ENCODE measurements at regions not wholly inside any gene's neighbourhood (a gene's known extent, or its start where the extent isn't known, plus 50 kb on each side); places are given as distances from the start of the nearest gene placed in this dataset.

GRCh38 chr2:133956434-133956935 is 297.4 kb upstream of the MGAT5 start:
- peaks cover 35% of the 10 kb centered on the region for H3K4me1 ChIP-seq (ENCODE audit: low read length)
- no peak overlapping the region for H3K4me2 ChIP-seq (ENCODE audit: low read length)
- H3K9ac ChIP-seq (ENCODE audit: low read length), result no peak overlapping the region

DNA sequence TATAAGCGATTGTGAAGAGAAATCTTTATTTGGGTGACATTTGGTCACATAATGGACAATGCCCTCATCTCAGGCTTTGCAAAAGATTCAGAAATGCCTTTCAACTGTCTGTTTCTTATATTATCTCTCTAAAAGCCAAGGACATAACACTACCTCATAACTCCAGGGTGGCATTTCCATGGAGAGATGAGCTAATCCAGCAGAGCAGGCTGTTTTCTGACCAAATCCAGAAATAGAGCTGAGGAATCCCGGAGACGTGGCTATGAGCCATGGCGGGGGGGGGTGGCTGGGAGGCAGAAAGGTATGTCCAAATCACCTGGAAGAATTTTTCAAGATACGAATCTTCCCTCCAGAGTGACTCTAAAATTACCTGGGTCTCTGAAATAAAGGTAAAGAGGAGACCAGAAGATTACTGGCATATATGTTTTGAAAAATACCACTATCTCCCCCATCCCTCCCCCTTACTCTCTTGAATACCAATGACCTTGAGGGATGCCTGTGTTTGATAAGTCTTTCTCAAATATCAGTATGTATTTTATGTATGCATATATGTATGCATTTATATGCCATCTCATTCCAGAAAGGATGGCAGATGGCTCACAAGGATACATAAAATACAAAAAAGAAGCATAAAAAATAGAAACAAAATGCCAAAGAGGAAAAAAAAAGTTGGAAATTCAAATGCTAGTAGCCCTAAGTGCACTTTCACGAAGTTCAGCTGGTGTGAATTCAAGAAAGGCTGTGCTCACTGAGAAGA is 296.0 kb upstream of the MGAT5 start:
- TF ChIP-seq CTCF (IDR thresholded peaks at IDR 0.05; ENCODE audit: low read depth, low read length), result no peak
- TF ChIP-seq EZH2phosphoT487 (IDR thresholded peaks at IDR 0.05; ENCODE audit: low read depth), result no peak
- H3K27ac ChIP-seq (ENCODE audit: low read length), result no peak overlapping the region
- peaks cover 20% of the 10 kb centered on the region for H3K4me1 ChIP-seq (ENCODE audit: low read length)
- H3K4me2 ChIP-seq (ENCODE audit: low read length), result no peak overlapping the region
- H4K20me1 ChIP-seq (ENCODE audit: insufficient read depth, low read length), result no peaks in the 10 kb centered on the region
- no peaks in the 10 kb centered on the region for H3K9me3 ChIP-seq (ENCODE audit: insufficient read depth, low read length)
- no peak overlapping the region for H3K4me3 ChIP-seq (ENCODE audit: low read length)
- H3K36me3 ChIP-seq (replicated peaks; ENCODE audit: low read depth, low read length), result no peaks in the 10 kb centered on the region
- H3K27me3 ChIP-seq (ENCODE audit: low read depth, low read length), result peaks cover 69% of the 10 kb centered on the region
- no peaks in the 10 kb centered on the region for H3K79me2 ChIP-seq (ENCODE audit: low read length)
- no peak overlapping the region for H3K9ac ChIP-seq (ENCODE audit: low read length)
- no peak overlapping the region for H2AFZ ChIP-seq (ENCODE audit: low read depth, low read length)

More at GRCh38 chr2:133956434-133956935, 297.4 kb upstream of the MGAT5 start:
- Histone ChIP-seq H3K27ac (ENCODE audit: low read length) (no peak overlapping the region), H3K79me2 (ENCODE audit: low read length) (no peaks in the 10 kb centered on the region), H3K4me3 (ENCODE audit: low read length) (no peak overlapping the region), H3K27me3 (ENCODE audit: low read depth, low read length) (peaks cover 57% of the 10 kb centered on the region), H3K9me3 (ENCODE audit: insufficient read depth, low read length) (no peaks in the 10 kb centered on the region), H2AFZ (ENCODE audit: low read depth, low read length) (no peak overlapping the region), H4K20me1 (ENCODE audit: insufficient read depth, low read length) (no peaks in the 10 kb centered on the region), H3K36me3 (replicated peaks; ENCODE audit: low read depth, low read length) (no peaks in the 10 kb centered on the region)
- TF ChIP-seq EZH2phosphoT487 (IDR thresholded peaks at IDR 0.05; ENCODE audit: low read depth), result no peak
- TF ChIP-seq CTCF (IDR thresholded peaks at IDR 0.05; ENCODE audit: low read depth, low read length), result no peak

- TF ChIP-seq CTCF (IDR thresholded peaks at IDR 0.05; ENCODE audit: low read depth, low read length), result no peak
- no peak for TF ChIP-seq EZH2phosphoT487 (IDR thresholded peaks at IDR 0.05; ENCODE audit: low read depth)
- peaks cover 9% of the 10 kb centered on the region for H3K4me1 ChIP-seq (ENCODE audit: low read length)
- H3K9me3 ChIP-seq (ENCODE audit: insufficient read depth, low read length), result no peaks in the 10 kb centered on the region
- no peak overlapping the region for H3K27ac ChIP-seq (ENCODE audit: low read length)
- H3K27me3 ChIP-seq (ENCODE audit: low read depth, low read length), result peaks cover 69% of the 10 kb centered on the region
- no peaks in the 10 kb centered on the region for H3K79me2 ChIP-seq (ENCODE audit: low read length)
- H3K4me3 ChIP-seq (ENCODE audit: low read length), result no peak overlapping the region
- H4K20me1 ChIP-seq (ENCODE audit: insufficient read depth, low read length), result no peaks in the 10 kb centered on the region
- no peak overlapping the region for H3K9ac ChIP-seq (ENCODE audit: low read length)
- no peak overlapping the region for H2AFZ ChIP-seq (ENCODE audit: low read depth, low read length)
- H3K4me2 ChIP-seq (ENCODE audit: low read length), result no peak overlapping the region
- H3K36me3 ChIP-seq (replicated peaks; ENCODE audit: low read depth, low read length), result no peaks in the 10 kb centered on the region
Measured at GRCh38 chr2:133959066-133959465, 294.8 kb upstream of the MGAT5 start.

DNA sequence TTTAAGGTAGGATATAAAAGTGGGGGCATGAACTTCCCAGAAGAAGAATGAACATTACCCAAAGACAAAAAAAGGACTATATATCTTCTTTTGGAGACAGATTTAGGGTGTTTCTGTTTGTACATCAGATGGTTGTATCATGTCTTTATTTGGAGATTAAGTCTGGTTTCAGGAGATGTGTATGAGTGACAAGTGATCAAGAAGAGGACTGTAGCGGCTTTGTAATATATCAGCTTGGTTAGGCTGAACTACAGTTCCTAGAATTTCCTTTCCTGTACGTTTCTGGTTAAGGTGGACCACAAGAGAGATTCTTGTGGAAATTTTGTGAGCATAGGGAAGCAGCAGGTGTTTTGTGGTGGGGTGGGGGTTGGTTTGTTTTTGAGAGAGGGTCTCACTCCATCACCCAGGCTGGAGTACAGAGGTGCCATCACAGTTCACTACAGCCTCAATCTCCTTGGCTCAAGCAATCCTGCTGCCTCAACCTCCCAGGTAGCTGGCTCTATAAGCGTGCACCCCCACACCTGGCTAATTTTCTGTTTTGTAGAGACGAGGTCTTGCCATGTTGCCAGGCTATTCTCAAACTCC is 287.1 kb upstream of the MGAT5 start:
- Histone ChIP-seq H3K27ac (ENCODE audit: low read length) (no peak overlapping the region), H2AFZ (ENCODE audit: low read depth, low read length) (no peak overlapping the region), H3K9me3 (ENCODE audit: insufficient read depth, low read length) (no peaks in the 10 kb centered on the region), H4K20me1 (ENCODE audit: insufficient read depth, low read length) (no peaks in the 10 kb centered on the region), H3K4me3 (ENCODE audit: low read length) (no peak overlapping the region), H3K9ac (ENCODE audit: low read length) (no peak overlapping the region), H3K36me3 (replicated peaks; ENCODE audit: low read depth, low read length) (no peaks in the 10 kb centered on the region), H3K4me1 (ENCODE audit: low read length) (peaks cover 12% of the 10 kb centered on the region), H3K27me3 (ENCODE audit: low read depth, low read length) (peaks cover 26% of the 10 kb centered on the region), H3K4me2 (ENCODE audit: low read length) (no peak overlapping the region), H3K79me2 (ENCODE audit: low read length) (no peaks in the 10 kb centered on the region)
- TF ChIP-seq CTCF (IDR thresholded peaks at IDR 0.05; ENCODE audit: low read depth, low read length) (no peak), EZH2phosphoT487 (IDR thresholded peaks at IDR 0.05; ENCODE audit: low read depth) (no peak)

Data from OCI-LY3 (cell line).